GM23248 (cell line): ENCODE measurements at regions not wholly inside any gene's neighbourhood (a gene's known extent, or its start where the extent isn't known, plus 50 kb on each side); places are given as distances from the start of the nearest gene placed in this dataset.

Experiments
- DNase-seq: peaks from one replicate; pipeline ENCODE4 v3.0.0-alpha.2; 2015
- H2AFZ ChIP-seq: fragments of 200-600 bp; sonication (generic); 2 replicates; pipeline ENCODE4 v1.6.1; 2016; ENCODE audit warnings: antibody characterized with exemption
- H3F3A ChIP-seq: fragments of 200-600 bp; sonication (generic); 2 replicates; pipeline ENCODE4 v1.6.1; 2016; ENCODE audit warnings: mild to moderate bottlenecking, antibody characterized with exemption, mixed run types; ENCODE audit not compliant: insufficient read depth
- H3K27ac ChIP-seq: fragments of 200-600 bp; sonication (generic); 2 replicates; pipeline ENCODE4 v1.5.1; 2016; ENCODE audit warnings: mild to moderate bottlenecking
- H3K27me3 ChIP-seq: fragments of 200-600 bp; sonication (generic); replicated peaks from 2 replicates; pipeline ENCODE4 v1.6.1; 2016; ENCODE audit warnings: mild to moderate bottlenecking; ENCODE audit not compliant: insufficient read depth
- H3K36me3 ChIP-seq: fragments of 200-600 bp; sonication (generic); 2 replicates; pipeline ENCODE4 v1.6.1; 2016; ENCODE audit warnings: low read depth, mild to moderate bottlenecking
- H3K4me1 ChIP-seq: fragments of 200-600 bp; sonication (generic); 2 replicates; pipeline ENCODE4 v1.6.1; 2016; ENCODE audit warnings: mild to moderate bottlenecking; ENCODE audit not compliant: insufficient read depth
- H3K4me2 ChIP-seq: fragments of 200-600 bp; sonication (generic); one replicate; pipeline ENCODE4 v1.6.1; 2016; ENCODE audit warnings: mild to moderate bottlenecking; ENCODE audit not compliant: unreplicated experiment
- H3K4me3 ChIP-seq: fragments of 200-600 bp; sonication (generic); 2 replicates; pipeline ENCODE4 v1.5.1; 2016; ENCODE audit warnings: mild to moderate bottlenecking
- H3K79me2 ChIP-seq: fragments of 200-600 bp; sonication (generic); 2 replicates; pipeline ENCODE4 v1.6.1; 2016; ENCODE audit warnings: mild to moderate bottlenecking; ENCODE audit not compliant: insufficient read depth
- H3K9ac ChIP-seq: fragments of 200-600 bp; sonication (generic); 2 replicates; pipeline ENCODE4 v1.6.1; 2016; ENCODE audit warnings: mild to moderate bottlenecking
- H3K9me2 ChIP-seq: fragments of 200-600 bp; sonication (generic); 2 replicates; pipeline ENCODE4 v1.6.1; 2016; ENCODE audit warnings: mixed run types, mild to moderate bottlenecking, moderate library complexity; ENCODE audit not compliant: insufficient read depth
- H3K9me3 ChIP-seq: fragments of 200-600 bp; sonication (generic); one replicate; pipeline ENCODE4 v1.6.1; 2017; ENCODE audit warnings: low read depth
- H4K20me1 ChIP-seq: fragments of 200-600 bp; sonication (generic); 2 replicates; pipeline ENCODE4 v1.6.0; 2016; ENCODE audit not compliant: insufficient read depth
- EZH2 ChIP-seq: fragments of 200-600 bp; sonication (generic); IDR thresholded peaks from 2 replicates; pipeline ENCODE4 v1.6.1; 2018; ENCODE audit warnings: antibody characterized with exemption, mild to moderate bottlenecking; ENCODE audit not compliant: insufficient read depth, poor library complexity, severe bottlenecking
- EZH2phosphoT487 ChIP-seq: fragments of 200-600 bp; sonication (generic); IDR thresholded peaks from 2 replicates; pipeline ENCODE4 v1.6.1; 2018; ENCODE audit warnings: antibody characterized with exemption, moderate library complexity, mild to moderate bottlenecking, low read depth; ENCODE audit not compliant: insufficient read depth
- whole genome bisulfite sequencing, 2 experiments: methylation state at CpG; one replicate each; pipeline ENCODE4 v1.1.6; 2015 to 2017; ENCODE audit warnings: low lambda C conversion rate in 2 of 2, low coverage in 1 of 2; ENCODE audit errors: missing lambda C conversion rate in 2 of 2; 5-methylcytosine and 5-hydroxymethylcytosine counted together
- in situ Hi-C: fragments of 300-500 bp; cut with MboI; formaldehyde crosslinking; loops from 2 replicates; pipeline ENCODE4 v1.15.0; 2020

GRCh38 chr9:21546949-21547348 is 64.8 kb upstream of the IFNE start:
- Histone ChIP-seq H2AFZ (no peak overlapping the region), H3K4me2 (peak overlapping the region; percentile 40), H3K27ac (peak overlapping the region; percentile 93), H3K27me3 (no peaks in the 10 kb centered on the region), H3K4me3 (peak overlapping the region; percentile 19; the same call in 1 of the 2 replicates), H3K9me2 (no peaks in the 10 kb centered on the region; the same call in 1 of the 2 replicates), H3K36me3 (peaks cover 20% of the 10 kb centered on the region), H3K79me2 (peaks cover 100% of the 10 kb centered on the region), H3K9ac (peak overlapping the region; percentile 7; the same call in 1 of the 2 replicates), H3K9me3 (no peaks in the 10 kb centered on the region), H3K4me1 (peaks cover 86% of the 10 kb centered on the region), H4K20me1 (no peaks in the 10 kb centered on the region; the same call in 1 of the 2 replicates), H3F3A (peaks cover 95% of the 10 kb centered on the region)
- in situ Hi-C loops = no loop called here
- WGBS, 2 experiments = 97 to 100% methylated on average over 1 of the region's 1 CpG
- no peak for DNase-seq
- no peak for TF ChIP-seq EZH2phosphoT487
- TF ChIP-seq EZH2 = no peak

GRCh38 chr9:21549251-21549765 is 67.2 kb upstream of the IFNE start:
- Histone ChIP-seq H3K27me3 (no peaks in the 10 kb centered on the region), H4K20me1 (no peaks in the 10 kb centered on the region; the same call in 1 of the 2 replicates), H2AFZ (no peak overlapping the region), H3K4me1 (peaks cover 92% of the 10 kb centered on the region), H3K9me3 (no peaks in the 10 kb centered on the region), H3K36me3 (peaks cover 21% of the 10 kb centered on the region), H3F3A (peaks cover 93% of the 10 kb centered on the region), H3K9me2 (no peaks in the 10 kb centered on the region; the same call in 1 of the 2 replicates), H3K79me2 (peaks cover 100% of the 10 kb centered on the region), H3K27ac (peak overlapping the region; percentile 93), H3K4me2 (peak overlapping the region; percentile 85), H3K9ac (peak overlapping the region; percentile 64), H3K4me3 (peak overlapping the region; percentile 85)
- in situ Hi-C loops = no loop called here
- WGBS, 2 experiments = 24 to 29% methylated on average over 9 of the region's 9 CpGs
- TF ChIP-seq EZH2 = no peak
- no peak for TF ChIP-seq EZH2phosphoT487
- peak; percentile 93 for DNase-seq

- TF ChIP-seq EZH2phosphoT487 (no peak), EZH2 (no peak)
- H4K20me1 ChIP-seq = no peaks in the 10 kb centered on the region; the same call in 1 of the 2 replicates
- H2AFZ ChIP-seq = no peak overlapping the region
- no peak for DNase-seq
- H3K4me1 ChIP-seq = peaks cover 94% of the 10 kb centered on the region
- H3K79me2 ChIP-seq = peaks cover 100% of the 10 kb centered on the region
- peaks cover 15% of the 10 kb centered on the region for H3K36me3 ChIP-seq
- WGBS, 2 experiments = 80 to 86% methylated on average over 4 of the region's 4 CpGs
- peak overlapping the region; percentile 93 for H3K27ac ChIP-seq
- H3K4me2 ChIP-seq = peak overlapping the region; percentile 85
- no peaks in the 10 kb centered on the region for H3K27me3 ChIP-seq
- peaks cover 91% of the 10 kb centered on the region for H3F3A ChIP-seq
- peak overlapping the region; percentile 85 for H3K4me3 ChIP-seq
- H3K9me3 ChIP-seq = no peaks in the 10 kb centered on the region
- H3K9ac ChIP-seq = peak overlapping the region; percentile 64
- no peaks in the 10 kb centered on the region; the same call in 1 of the 2 replicates for H3K9me2 ChIP-seq
- in situ Hi-C loops = no loop called here
These were observed 67.8 kb upstream of the IFNE start for GRCh38 chr9:21549890-21550289.

GRCh38 chr9:21550392-21550791 is 68.3 kb upstream of the IFNE start:
- peak overlapping the region; percentile 93 for H3K27ac ChIP-seq
- peak overlapping the region; percentile 64 for H3K9ac ChIP-seq
- no peak for DNase-seq
- no peaks in the 10 kb centered on the region; the same call in 1 of the 2 replicates for H4K20me1 ChIP-seq
- H3K36me3 ChIP-seq = peaks cover 14% of the 10 kb centered on the region
- peak overlapping the region; percentile 85 for H3K4me3 ChIP-seq
- no peaks in the 10 kb centered on the region for H3K9me3 ChIP-seq
- H3K4me1 ChIP-seq = peaks cover 94% of the 10 kb centered on the region
- no peak overlapping the region for H2AFZ ChIP-seq
- H3K79me2 ChIP-seq = peaks cover 100% of the 10 kb centered on the region
- whole genome bisulfite sequencing, 2 experiments = 71 to 75% methylated on average over 2 of the region's 2 CpGs
- TF ChIP-seq EZH2phosphoT487 (no peak), EZH2 (no peak)
- peaks cover 91% of the 10 kb centered on the region for H3F3A ChIP-seq
- no peaks in the 10 kb centered on the region; the same call in 1 of the 2 replicates for H3K9me2 ChIP-seq
- H3K27me3 ChIP-seq = no peaks in the 10 kb centered on the region
- peak overlapping the region; percentile 85 for H3K4me2 ChIP-seq
- in situ Hi-C loops = no loop called here
